ENCODE measurements at regions not wholly inside any gene's neighbourhood (a gene's known extent, or its start where the extent isn't known, plus 50 kb on each side); places are given as distances from the start of the nearest gene placed in this dataset.
"Not testable (repeated sequence)": the region's sequence is repeated elsewhere in the genome, so short reads cannot be mapped to it uniquely, and the experiment has no call there.

GRCh38 chr14:105863296-105864108, 337.1 kb downstream of the TMEM121 start:
- no peak for DNase-seq

DNA sequence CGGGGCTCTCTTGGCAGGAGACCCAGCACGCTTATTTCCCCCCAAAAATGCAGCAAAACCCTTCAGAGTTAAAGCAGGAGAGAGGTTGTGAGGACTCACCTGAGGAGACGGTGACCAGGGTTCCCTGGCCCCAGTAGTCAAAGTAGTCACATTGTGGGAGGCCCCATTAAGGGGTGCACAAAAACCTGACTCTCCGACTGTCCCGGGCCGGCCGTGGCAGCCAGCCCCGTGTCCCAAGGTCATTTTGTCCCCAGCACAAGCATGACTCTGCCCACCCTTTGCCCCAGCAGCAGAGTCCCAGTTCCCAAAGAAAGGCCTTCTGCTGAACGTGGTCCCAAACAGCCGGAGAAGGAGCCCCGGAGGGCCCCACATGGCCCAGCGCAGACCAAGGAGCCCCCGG, 337.7 kb downstream of the TMEM121 start:
- DNase-seq = no peak

DNA sequence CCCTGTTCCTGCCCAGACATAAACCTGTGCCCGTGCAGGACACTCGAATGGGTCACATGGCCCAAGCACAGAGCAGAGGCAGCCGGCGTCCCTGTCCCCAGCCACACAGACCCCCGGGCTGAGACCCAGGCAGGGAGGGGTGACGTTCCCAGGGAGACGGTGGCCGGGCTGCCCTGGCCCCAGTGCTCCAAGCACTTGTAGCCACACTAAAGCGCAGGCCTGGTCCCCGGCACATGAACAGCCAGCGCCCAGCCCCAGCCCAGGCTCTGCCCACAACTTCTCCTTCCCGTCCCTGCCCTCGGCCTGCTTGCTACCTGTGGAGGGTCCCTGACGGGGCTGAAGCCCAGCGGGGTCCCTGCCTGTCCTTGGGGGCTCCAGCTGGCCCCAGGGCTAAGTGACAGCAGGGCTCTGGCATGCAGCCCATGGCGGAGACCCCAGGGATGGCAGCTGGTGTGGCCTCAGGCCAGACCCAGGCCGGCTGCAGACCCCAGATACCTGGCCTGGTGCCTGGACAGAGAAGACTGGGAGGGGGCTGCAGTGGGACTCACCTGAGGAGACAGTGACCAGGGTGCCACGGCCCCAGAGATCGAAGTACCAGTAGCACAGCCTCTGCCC, 338.4 kb downstream of the TMEM121 start:
- no peak for DNase-seq

DNA sequence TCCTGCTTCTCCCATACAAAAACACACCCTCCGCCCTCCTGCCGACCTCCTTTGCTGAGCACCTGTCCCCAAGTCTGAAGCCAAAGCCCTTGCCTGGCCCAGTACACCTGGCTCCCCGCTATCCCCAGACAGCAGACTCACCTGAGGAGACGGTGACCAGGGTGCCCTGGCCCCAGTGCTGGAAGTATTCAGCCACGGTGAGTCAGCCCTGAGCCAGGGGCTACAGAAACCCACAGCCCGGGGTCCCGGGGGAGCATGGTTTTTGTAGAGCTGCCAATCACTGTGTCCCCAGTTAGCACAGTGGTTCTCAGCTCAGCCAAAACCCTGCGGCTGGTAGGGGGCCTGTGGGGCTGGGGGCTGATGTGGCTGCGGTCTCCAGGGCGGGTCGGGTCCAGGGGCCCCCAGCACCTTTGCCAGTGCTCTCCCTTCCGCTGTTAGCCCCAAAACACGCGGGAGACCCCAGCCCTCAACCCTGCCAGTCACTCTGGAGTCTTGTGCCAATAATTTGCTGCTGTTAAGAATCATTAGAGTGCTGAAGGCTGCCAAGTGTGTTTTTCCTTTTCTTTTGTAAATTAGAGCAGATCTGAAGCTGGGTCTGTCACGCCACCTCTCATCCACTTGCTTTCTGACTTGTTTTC, 339.0 kb downstream of the TMEM121 start:
- DNase-seq = no peak

GRCh38 chr14:105865904-105866840, 339.8 kb downstream of the TMEM121 start:
- DNase-seq = no peak

DNA sequence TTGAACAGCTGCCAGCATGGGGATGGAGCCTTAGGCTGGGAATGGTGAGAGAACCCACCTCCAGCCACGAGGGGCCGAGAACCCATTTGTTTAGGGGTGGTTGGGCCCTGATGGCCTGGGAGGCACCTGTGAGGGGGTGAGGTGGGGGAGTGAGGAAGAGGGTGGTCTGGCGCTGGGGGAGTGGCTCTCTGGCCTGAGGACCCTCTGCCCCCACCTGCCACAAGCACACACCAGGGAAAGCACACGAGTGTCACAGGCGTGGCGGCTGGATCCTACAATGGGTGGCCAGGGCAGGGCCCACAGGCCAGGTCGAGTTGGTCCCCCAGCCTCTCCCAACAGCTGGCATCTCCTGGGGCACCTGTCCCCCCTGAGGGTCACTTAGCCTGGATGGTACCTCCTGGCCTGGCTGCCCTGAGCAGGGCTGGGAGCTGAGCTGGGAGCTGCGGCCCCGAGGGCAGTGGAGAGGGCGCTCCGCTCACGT, 340.5 kb downstream of the TMEM121 start:
- no peak for DNase-seq

- no peak for DNase-seq
Observed at GRCh38 chr14:105867961-105868599, 341.7 kb downstream of the TMEM121 start.

GRCh38 chr14:105871590-105871989, 345.2 kb downstream of the TMEM121 start:
- DNase-seq = no peak

DNA sequence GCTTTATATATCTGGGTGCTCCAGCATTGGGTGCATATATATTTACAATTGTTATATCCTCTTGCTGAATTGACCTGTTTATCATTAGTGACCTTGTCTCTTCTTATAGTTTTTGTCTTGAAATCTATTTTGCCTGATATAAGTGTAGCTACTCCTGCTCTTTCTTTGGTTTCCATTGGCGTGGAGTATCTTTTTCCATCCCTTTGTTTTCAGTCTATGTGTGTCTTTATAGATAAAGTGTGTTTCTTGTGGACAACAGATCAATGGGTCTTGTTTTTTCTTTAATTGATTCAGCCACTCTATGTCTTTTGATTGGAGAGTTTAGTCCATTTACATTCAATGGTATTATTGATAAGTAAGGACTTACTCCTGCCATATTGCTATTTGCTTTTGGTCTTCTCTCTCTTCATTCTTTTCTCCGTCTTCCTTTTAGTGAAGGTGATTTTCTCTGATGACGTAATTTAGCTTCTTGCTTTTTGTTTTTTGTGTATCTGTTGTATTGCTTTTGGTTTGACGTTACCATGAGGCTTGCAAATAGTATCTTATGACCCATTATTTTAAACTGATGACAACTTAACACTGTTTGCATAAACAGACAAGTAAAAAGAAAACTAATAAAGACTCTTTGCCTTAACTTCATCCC, 347.6 kb downstream of the TMEM121 start:
- no peak for DNase-seq

- no peak for DNase-seq
Observed at GRCh38 chr14:105876158-105876557, 349.8 kb downstream of the TMEM121 start.

DNA sequence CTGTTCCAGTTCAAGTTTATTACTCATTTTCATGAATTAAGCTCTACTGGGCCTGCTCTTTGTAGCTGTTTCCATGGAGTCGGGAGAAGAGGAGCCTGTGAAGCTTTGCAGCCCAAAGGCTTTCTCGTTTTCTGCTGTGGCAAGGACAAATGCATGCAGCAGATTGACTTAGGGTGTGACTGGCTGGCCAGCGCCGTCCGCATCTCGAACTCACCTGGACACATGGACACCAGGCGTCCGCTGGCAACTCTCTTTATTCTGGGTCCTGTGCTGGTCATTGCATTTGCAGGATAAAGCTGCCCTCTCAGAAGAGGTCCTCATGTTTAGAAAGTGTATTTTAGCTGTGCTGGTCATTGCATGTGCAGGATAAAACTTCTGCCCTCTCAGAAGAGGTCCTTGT, 350.4 kb downstream of the TMEM121 start:
- no peak for DNase-seq

DNA sequence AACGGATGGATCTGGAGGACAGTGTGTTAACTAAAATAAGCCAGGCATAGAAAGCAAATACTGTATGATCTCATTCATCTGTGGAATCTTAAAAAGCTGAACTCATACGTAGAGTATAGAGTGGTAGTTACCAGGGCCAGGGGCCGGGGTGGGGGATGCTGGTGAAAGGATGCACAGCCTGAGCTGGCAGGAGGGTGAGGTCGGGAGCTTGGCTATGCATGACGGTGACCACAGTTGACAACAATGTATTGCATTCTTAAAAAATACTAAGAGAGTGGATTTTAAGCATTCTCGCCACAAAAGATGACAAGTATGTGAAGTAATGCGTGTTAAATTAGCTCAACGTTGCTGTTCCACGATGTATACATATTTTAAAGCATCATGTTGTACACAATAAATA, 351.3 kb downstream of the TMEM121 start:
- DNase-seq = no peak

- DNase-seq = no peak
Observed at GRCh38 chr14:105878125-105878524, 351.7 kb downstream of the TMEM121 start.

GRCh38 chr14:105878554-105878953, 352.2 kb downstream of the TMEM121 start:
- no peak for DNase-seq

DNA sequence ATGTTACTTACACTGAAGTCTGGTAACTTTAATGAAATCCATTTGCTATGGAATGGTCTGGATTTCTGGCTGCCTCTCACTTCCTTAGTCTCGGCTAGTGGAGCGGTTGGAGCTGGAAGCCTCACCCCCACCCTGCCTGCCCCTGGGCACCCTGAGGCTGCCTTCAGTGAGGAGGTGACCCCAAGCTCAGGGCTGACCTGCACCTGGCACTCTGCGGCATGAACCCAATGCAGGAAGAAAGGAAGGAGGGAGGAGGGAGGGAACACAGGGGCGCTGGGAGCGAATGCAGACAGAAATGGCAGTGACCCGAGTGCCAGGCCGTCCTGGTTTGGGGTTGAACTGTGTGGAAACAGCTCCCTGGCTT, 353.1 kb downstream of the TMEM121 start:
- DNase-seq = no peak

- DNase-seq = no peak
Observed at GRCh38 chr14:105879867-105880561, 353.6 kb downstream of the TMEM121 start.

GRCh38 chr14:105880616-105881015, 354.2 kb downstream of the TMEM121 start:
- no peak for DNase-seq

GRCh38 chr14:105881021-105881930, 354.9 kb downstream of the TMEM121 start:
- no peak for DNase-seq

GRCh38 chr14:105882011-105882410, 355.6 kb downstream of the TMEM121 start:
- not testable (repeated sequence) for DNase-seq

DNA sequence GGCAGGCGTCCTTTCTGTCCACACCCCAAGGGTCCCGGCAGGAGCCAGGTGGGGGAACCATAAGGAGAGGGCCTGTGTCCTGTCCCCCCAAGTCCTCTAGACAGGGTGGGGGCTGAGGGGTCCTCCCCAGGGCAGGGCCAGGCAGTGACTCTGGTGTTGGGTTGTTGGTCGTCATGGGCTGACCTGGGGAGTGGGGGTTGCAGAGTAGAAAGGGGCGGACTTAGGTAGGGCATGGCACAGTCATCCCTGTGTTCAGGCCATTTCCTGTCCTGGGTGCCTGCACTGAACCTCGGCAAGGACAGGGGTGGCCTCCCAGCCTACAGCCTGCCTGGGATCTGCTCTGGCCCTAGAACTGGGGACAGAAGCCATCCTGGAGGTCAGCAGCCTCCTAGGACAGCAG, 356.2 kb downstream of the TMEM121 start:
- no peak for DNase-seq

Data from NCI-H1436 treated with DMSO at 0.1 percent for 48 hours (cell line).